GF-D8 (cell line): ENCODE measurements at regions not wholly inside any gene's neighbourhood (a gene's known extent, or its start where the extent isn't known, plus 50 kb on each side); places are given as distances from the start of the nearest gene placed in this dataset.
"Not testable (repeated sequence)": the region's sequence is repeated elsewhere in the genome, so short reads cannot be mapped to it uniquely, and the experiment has no call there.

Source experiments
- DNase-seq: peaks from one replicate; lab custom pipeline; 2025; lab: John Stamatoyannopoulos, UW

DNA sequence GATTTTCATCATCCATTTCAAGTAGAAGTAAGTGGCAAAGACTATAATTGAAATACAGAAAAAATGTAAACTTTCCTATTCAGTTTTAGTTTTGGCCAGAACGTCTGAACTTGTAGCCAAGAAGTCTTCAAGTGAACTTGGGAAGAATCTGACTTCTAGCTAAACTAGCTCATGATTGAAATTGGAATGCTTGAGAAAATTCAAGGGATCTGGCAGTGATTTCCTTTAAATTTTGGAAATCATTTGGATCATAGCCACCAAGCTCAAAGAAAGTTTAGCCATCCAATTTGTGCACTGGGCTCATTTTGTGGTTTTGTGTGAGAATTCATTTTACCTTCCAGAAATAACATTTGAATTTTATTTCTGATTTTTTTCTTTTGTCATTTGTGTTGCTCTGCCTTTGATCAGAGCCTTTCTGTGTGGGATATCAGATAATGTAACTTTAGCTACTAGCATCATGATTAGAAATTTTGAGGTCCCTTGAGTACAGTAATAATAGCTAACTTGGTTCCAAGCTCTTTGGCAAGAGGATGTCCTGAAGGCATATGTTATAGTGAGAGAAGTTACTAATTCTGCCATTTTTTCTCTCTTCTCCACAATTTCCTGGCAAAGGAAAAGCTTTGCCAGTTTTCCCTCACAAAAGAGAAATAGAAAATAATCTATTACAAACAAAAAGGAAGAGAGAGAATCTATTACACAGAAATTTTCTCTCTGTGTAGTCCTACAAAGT lies 2123.7 kb upstream of the RAG2 start:
- DNase-seq, result no peak

- no peak for DNase-seq
Observed at GRCh38 chr11:38718659-38719058, 2120.6 kb upstream of the RAG2 start.

DNA sequence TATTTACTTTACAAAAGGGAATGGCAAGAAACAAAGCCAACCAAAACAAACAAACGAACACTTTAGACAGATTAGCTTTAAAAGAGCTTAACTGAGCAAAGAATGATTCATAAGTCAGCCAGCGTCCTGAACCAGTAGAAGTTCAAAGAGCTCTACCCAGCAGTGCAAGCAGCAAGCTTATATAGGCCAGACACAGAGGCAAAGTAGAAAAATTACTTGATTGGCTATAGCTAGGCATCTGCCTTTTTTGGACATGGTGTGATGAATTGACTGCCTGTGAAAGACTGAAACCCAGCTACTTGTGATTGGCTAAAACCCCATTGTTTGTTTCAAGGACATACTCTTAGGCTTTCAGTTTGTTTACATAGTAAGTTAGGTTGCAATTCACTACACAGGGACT lies 2120.0 kb upstream of the RAG2 start:
- no peak for DNase-seq

- no peak for DNase-seq
Observed at GRCh38 chr11:38711110-38711509, 2113.1 kb upstream of the RAG2 start.

DNA sequence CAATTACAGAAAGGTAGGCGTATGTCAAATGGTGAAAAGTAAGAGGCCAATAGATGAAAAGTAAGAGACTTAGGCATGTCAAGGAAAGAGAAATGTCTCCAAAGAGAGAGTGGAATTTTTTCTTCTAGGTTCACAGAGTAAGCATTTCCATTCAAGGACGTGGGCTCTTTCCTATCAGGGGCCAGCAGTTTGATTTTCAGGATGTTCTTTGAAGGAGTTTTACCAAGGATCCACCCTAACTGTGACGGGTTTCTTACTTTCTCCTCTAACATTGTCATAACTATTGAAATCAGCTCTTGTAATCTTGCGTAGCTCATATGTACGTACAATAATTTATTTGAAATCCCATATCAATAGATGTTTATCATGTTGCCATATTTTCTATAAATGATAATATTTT lies 2112.2 kb upstream of the RAG2 start:
- DNase-seq, result no peak

- DNase-seq, result no peak
Observed at GRCh38 chr11:38700111-38700510, 2102.1 kb upstream of the RAG2 start.

DNA sequence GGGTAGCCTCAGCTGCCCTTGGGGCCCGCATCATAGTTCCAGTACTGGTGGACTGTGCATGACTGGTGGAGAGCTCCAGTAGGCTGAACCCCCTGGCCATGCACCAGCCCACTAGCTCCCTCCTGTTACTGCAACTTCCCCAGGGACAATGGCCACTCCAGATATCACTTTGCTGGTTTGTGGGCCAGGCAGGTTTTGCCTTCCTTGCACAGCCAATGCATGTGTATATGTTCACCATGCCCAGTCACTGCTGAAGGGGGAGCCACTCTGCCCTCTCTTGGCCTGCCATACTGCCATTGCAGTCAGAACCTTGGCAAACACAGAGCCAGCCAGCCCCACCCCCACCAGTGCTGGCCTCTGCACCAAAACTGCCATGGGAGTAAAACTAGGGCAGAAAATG lies 2095.3 kb upstream of the RAG2 start:
- no peak for DNase-seq

DNA sequence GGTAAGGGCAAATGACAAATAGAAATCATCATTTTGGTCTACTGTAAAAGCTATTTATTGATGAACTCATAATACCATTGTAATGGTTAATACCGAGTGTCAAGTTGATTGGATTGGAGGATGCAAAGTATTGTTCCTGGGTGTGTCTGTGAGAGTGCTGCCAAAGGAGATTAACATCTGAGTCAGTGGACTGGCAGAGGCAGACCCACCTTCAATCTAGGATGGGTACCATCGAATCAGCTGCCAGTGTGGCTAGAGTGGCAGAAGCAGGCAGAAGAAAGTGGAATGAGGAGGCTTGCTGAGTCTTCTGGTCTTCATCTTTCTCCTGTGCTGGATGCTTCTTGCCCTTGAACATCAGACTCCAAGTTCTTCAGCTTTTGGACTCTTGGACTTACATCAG lies 2092.2 kb upstream of the RAG2 start:
- DNase-seq, result not testable (repeated sequence)

- no peak for DNase-seq
Observed at GRCh38 chr11:38687008-38687407, 2089.0 kb upstream of the RAG2 start.

GRCh38 chr11:38683484-38683883 lies 2085.4 kb upstream of the RAG2 start:
- no peak for DNase-seq

DNA sequence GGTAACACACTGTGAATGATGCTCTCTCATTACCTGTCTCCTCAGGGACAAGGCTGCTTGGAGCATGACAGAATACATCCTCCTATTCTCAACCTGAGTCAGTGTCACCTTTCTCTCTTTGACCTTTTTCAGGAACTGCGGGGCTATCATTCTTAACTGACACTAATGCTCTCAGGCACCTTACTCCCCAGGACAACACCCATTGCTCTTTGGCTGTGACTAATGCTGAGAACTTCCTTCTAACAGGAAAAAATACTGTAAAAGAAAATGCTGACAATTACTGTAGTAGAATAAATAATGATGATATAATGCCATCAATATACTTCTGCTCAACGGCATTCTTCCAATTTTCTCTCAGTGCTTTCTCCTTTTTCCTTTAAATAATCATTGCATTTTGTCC lies 2082.7 kb upstream of the RAG2 start:
- no peak for DNase-seq

GRCh38 chr11:38680166-38680565 lies 2082.1 kb upstream of the RAG2 start:
- DNase-seq, result no peak

GRCh38 chr11:38672445-38672844 lies 2074.4 kb upstream of the RAG2 start:
- DNase-seq, result no peak

DNA sequence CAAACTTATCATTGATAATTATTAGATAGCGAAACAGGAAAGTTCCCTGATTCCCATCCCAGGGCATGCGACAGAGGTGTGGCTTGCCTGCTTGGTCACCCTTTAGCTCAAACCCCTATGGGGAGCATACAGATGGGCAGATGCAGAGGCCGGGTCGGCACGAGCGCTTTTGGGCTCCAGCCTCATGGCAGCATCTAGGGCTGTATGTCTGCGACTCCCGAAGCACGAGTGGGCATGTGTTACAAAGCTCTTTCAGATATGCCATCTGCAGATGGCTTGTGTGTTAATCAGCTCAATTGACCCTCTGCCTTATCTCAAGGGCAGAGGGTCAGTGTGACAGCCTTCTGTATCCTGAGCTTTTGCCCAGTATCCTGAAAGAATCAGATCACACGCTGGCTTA lies 2069.3 kb upstream of the RAG2 start:
- no peak for DNase-seq

DNA sequence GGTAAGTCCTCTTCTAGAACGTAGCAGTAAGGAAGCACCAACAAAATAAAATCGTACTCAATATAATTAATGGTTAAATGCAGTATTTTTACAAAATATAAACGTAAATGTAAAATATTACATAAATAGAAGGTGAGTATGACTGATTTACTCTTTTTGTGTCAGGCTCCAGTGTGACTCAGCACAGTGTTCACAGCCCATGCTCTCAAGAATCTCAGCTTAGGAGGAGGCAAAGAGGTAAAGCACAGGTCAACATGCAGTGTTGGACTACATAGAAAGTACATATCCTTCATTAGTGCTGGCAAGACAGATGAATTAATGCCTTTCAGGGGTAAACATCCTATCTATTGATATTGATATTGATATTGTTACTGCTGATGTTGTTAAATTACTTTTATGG lies 2050.6 kb upstream of the RAG2 start:
- no peak for DNase-seq

GRCh38 chr11:38646382-38646781 lies 2048.3 kb upstream of the RAG2 start:
- no peak for DNase-seq

DNA sequence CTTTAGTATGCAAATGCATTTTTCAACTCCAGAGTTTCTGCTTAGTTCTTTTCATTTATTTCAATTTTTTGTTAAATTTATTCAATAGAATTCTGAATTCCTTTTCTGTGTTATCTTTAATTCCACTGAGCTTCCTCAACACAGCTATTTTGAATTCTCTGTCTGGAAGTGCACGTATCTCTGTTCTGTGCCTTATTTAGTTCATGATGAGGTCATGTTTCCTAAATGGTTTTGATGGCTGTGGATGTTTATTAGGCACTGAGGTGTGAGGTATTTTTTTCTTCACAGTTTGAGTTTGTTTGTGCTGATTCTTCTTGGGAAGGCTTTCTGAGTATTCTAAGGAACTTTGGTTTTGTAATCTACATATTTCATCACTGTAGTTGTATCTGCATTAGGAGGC lies 2042.8 kb upstream of the RAG2 start:
- no peak for DNase-seq

DNA sequence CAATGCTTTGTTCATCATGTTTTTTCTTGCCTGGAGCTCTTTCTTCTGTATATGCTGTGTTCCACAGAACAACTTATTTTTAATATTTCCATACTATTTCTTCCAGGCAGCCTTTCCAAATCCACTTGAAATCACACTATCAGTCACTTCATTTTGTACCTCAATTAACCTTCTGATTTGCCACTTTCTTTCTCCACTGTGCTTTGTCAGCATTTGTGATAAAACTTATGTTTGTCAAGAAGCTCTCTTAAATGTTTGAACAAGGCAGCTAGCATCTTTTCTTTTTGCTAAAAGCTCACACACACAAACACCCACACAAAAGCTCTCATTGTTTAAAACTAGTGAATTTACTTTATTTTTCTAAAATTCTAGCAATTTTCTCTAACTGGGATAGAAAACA lies 2014.7 kb upstream of the RAG2 start:
- DNase-seq, result no peak

- DNase-seq, result not testable (repeated sequence)
Observed at GRCh38 chr11:38601371-38601770, 2003.3 kb upstream of the RAG2 start.

DNA sequence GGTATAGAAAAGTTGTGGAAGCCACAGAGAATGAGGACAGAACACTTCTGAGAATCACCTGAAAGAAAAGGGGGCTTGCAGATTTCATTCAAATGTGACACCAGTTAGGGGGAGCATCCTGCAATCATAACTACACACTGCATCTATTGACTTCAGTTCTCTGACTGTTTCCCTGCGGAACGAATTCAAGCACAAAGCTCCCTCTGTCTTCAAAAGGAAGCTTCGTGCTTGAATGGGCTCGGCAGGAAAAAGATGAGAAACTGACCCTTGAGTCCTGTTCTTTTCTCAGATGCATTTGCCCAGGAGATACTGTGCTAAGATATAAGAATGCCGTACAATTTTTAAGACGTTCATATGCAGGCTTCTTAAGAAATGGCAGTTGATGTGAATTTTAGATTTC lies 2000.4 kb upstream of the RAG2 start:
- DNase-seq, result no peak

DNA sequence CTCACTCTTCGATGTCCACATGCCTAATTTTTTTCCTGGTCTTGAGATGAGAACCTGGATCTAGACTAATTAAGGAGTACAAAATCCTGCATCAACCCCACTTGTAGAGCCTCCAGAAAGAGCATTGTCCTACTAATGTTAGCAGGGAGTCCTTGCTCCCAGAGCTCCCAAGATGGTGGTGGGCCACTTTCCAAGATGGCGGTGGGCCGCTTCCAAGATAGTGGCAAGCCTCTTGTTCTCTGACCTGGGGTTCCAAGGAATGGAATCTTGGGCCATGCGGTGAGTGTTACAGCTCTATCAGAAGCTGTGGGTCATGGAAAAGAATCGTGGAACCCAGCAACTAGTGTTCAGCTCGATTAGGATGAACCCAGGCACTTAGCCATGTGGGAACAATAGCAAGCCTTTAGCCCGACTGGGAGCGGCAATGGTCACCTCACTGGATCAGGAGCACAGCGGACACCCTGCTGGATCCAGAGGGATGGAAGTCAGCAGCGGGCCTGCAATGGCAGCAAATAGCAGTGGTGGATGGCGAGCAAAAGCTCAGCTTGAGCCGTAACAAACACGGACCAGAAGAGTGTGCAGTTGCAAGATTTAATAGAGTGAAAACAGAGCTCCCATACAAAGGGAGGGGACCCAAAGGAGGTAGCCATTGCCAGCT lies 1997.5 kb upstream of the RAG2 start:
- not testable (repeated sequence) for DNase-seq

GRCh38 chr11:38594895-38595294 lies 1996.9 kb upstream of the RAG2 start:
- no peak for DNase-seq

DNA sequence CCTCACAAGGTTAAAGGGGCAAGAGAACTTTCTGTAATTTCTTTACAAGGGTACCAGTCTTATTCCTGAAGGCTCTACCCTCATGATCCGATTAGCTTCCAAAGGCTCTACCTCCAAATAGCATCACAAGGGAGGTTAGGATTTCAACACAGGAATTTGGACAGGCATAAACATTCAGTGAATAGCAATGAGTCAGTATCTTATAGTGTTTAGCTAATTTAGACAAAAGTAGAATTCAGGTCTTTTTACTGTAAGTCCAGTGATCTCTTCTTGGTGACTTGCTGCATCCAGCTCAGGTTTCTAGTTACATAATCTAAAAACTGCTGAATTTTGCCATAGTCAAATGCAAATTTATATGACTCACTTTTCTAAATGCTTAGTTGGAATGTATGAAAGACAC lies 1995.6 kb upstream of the RAG2 start:
- DNase-seq, result no peak

GRCh38 chr11:38582756-38583155 lies 1984.7 kb upstream of the RAG2 start:
- DNase-seq, result no peak
